Ovary (tissue), 7 donors: ENCODE measurements at regions not wholly inside any gene's neighbourhood (a gene's known extent, or its start where the extent isn't known, plus 50 kb on each side); places are given as distances from the start of the nearest gene placed in this dataset.
A peak's percentile ranks its signal among the peaks of the same experiment; 100 is the strongest.

Experiments
- DNase-seq, 5 donors: peaks; one replicate each; pipeline ENCODE4 v3.0.0-alpha.2; 2019 to 2020
- H3K27ac ChIP-seq, 2 donors: fragments of 200-600 bp; one replicate each; pipeline versions ENCODE4 v1.5.1 to v1.8.0; 2019 to 2022
- H3K27me3 ChIP-seq: fragments of 200-600 bp; one replicate; pipeline ENCODE4 v1.8.0; 2022
- H3K36me3 ChIP-seq: fragments of 200-600 bp; sonication (generic); one replicate; pipeline ENCODE4 v1.5.1; 2019
- H3K4me1 ChIP-seq: one replicate; pipeline ENCODE4 v1.8.1; 2013; ENCODE audit warnings: mild to moderate bottlenecking, moderate library complexity; ENCODE audit not compliant: insufficient read depth
- H3K4me3 ChIP-seq: fragments of 200-600 bp; sonication (generic); one replicate; pipeline ENCODE4 v1.5.1; 2017
- H3K9me3 ChIP-seq, 2 donors: fragments of 200-600 bp in 1 of 2; sonication (generic) in 1 of 2; one replicate each; pipeline versions ENCODE4 v1.5.1 to v1.8.1; 2013 to 2019; ENCODE audit warnings: mild to moderate bottlenecking in 1 of 2, moderate library complexity in 1 of 2
- CTCF ChIP-seq, 3 donors: fragments of 450-650 bp in 2 of 3; fragments of 200-600 bp in 1 of 3; IDR thresholded peaks; one replicate each; pipeline versions ENCODE4 v1.5.1 to v1.8.0; 2016 to 2022; ENCODE audit warnings: antibody characterized with exemption in 3 of 3, mild to moderate bottlenecking in 1 of 3
- EP300 ChIP-seq: sonication (generic); formaldehyde crosslinking; IDR thresholded peaks from one replicate; pipeline ENCODE4 v1.6.1; 2017; ENCODE audit warnings: antibody characterized with exemption
- POLR2A ChIP-seq: fragments of 450-650 bp; IDR thresholded peaks from one replicate; pipeline ENCODE4 v1.6.1; 2017; ENCODE audit warnings: antibody characterized with exemption, mild to moderate bottlenecking, moderate library complexity
- WGBS, 3 donors: extraction: QIAGEN DNeasy Blood & Tissue Kit in 1 of 3; methylation state at CpG; one replicate each; pipeline versions ENCODE4 v1.1.5 to v1.1.7; 2013 to 2017; 5-methylcytosine and 5-hydroxymethylcytosine counted together
- intact Hi-C, 4 donors: fragments of 100-400 bp; cut with DNase I; formaldehyde crosslinking; loops; one replicate each; pipeline versions ENCODE4 v1.11.0 to v1.15.1; 2022 to 2023
- donor health status: DM: no; HTN: no; CAD: no; lungs with moderate emphysema.
- donor health status: DM: no; HTN: no; CAD: no.
- donor health status: Bipolar disorder and iron deficiency.
- donor health status: DM: no; HTN: no; CAD: no.
- donor health status: DM: yes; HTN: yes; CAD: no.

GRCh38 chr14:26872515-26873361, 274.9 kb upstream of the NOVA1 start:
- TF ChIP-seq EP300 (peak; percentile 26), CTCF (IDR thresholded peaks at IDR 0.05) (no peak), POLR2A (no peak)
- Histone ChIP-seq H3K27me3 (no peaks in the 10 kb centered on the region), H3K36me3 (no peaks in the 10 kb centered on the region), H3K27ac (no peak overlapping the region), H3K4me3 (no peak overlapping the region), H3K4me1 (peaks cover 1% of the 10 kb centered on the region), H3K9me3 (no peaks in the 10 kb centered on the region)
- intact Hi-C loops, result no loop called here
- 10 to 20% (median 18%) methylated on average over 8 of the region's 8 CpGs for WGBS, 3 donors
- DNase-seq, result peak in 1 of 5 donors; percentile 52

DNA sequence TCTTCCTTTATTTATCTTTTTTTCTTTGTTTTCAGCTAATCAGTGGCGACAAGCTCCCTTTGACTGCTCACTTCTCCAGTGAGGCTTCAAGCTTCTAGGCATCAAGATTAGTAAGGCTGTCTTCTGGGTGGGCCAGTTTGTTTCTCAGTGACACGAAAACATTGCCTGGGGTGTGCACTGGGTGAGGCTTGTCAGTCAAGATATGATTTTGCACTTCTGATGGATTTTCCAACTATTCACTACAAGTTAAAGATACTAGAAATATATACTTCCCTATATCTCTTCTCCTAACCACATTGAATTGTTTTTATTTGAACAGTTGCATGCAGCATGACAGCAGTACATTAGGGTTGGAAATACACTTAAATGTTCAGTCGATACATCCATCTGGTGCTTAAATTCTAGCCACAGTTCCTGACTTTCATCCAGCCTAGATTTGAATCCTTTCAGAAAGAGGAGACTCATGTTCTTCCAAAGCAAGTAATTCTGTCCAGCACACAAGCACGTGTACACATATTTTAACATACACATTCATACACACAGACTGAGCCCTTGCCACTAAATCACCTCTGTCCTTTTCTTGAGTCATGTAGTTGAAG, 275.6 kb upstream of the NOVA1 start:
- no peak overlapping the region for H3K4me3 ChIP-seq
- no peaks in the 10 kb centered on the region for H3K36me3 ChIP-seq
- TF ChIP-seq EP300 (no peak), CTCF (IDR thresholded peaks at IDR 0.05) (no peak), POLR2A (no peak)
- intact Hi-C loops, result no loop called here
- H3K27me3 ChIP-seq, result no peaks in the 10 kb centered on the region
- no peaks in the 10 kb centered on the region for H3K9me3 ChIP-seq
- no peak overlapping the region for H3K27ac ChIP-seq
- no peak for DNase-seq
- 66 to 78% (median 68%) methylated on average over 4 of the region's 4 CpGs for WGBS, 3 donors
- H3K4me1 ChIP-seq, result peaks cover 1% of the 10 kb centered on the region

GRCh38 chr14:26887847-26888246, 290.0 kb upstream of the NOVA1 start:
- no peak overlapping the region for H3K4me3 ChIP-seq
- TF ChIP-seq CTCF (IDR thresholded peaks at IDR 0.05) (no peak), EP300 (no peak), POLR2A (no peak)
- H3K27me3 ChIP-seq, result no peaks in the 10 kb centered on the region
- peak in 1 of 5 donors; percentile 50 for DNase-seq
- WGBS, 3 donors, result 4 to 38% (median 6%) methylated on average over 1 of the region's 1 CpG
- intact Hi-C loops, result no loop called here
- no peaks in the 10 kb centered on the region for H3K36me3 ChIP-seq
- H3K4me1 ChIP-seq, result no peaks in the 10 kb centered on the region
- H3K27ac ChIP-seq, result no peak overlapping the region
- H3K9me3 ChIP-seq, result no peaks in the 10 kb centered on the region

GRCh38 chr14:26888592-26888991, 290.8 kb upstream of the NOVA1 start:
- Histone ChIP-seq H3K9me3 (no peaks in the 10 kb centered on the region), H3K27me3 (no peaks in the 10 kb centered on the region), H3K4me3 (no peak overlapping the region), H3K4me1 (no peaks in the 10 kb centered on the region), H3K36me3 (no peaks in the 10 kb centered on the region), H3K27ac (no peak overlapping the region)
- intact Hi-C loops, result no loop called here
- no peak for TF ChIP-seq EP300
- no peak for TF ChIP-seq POLR2A
- no peak for TF ChIP-seq CTCF (IDR thresholded peaks at IDR 0.05)
- WGBS, 3 donors, result 29 to 51% (median 36%) methylated on average over 1 of the region's 1 CpG
- no peak for DNase-seq
